ENCODE measurements at regions not wholly inside any gene's neighbourhood (a gene's known extent, or its start where the extent isn't known, plus 50 kb on each side); places are given as distances from the start of the nearest gene placed in this dataset.

GRCh38 chr18:70420146-70420898, 131.5 kb downstream of the SOCS6 start:
- TF ChIP-seq CTCF (IDR thresholded peaks at IDR 0.05; ENCODE audit: unreplicated experiment): no peak
- Mint-ChIP-seq H3K9me3 (ENCODE audit: unreplicated experiment) (no peaks in the 10 kb centered on the region), H3K4me1 (ENCODE audit: unreplicated experiment) (peaks cover 14% of the 10 kb centered on the region), H3K27me3 (ENCODE audit: unreplicated experiment) (peaks cover 2% of the 10 kb centered on the region), H3K4me3 (ENCODE audit: unreplicated experiment) (no peak overlapping the region), H3K27ac (ENCODE audit: unreplicated experiment) (no peak overlapping the region), H3K36me3 (ENCODE audit: low read depth, unreplicated experiment) (no peaks in the 10 kb centered on the region)
- no peak for DNase-seq (ENCODE audit: low spot score)

GRCh38 chr18:70419526-70419925, 130.7 kb downstream of the SOCS6 start:
- H3K4me1 Mint-ChIP-seq (ENCODE audit: unreplicated experiment): peaks cover 14% of the 10 kb centered on the region
- H3K27ac Mint-ChIP-seq (ENCODE audit: unreplicated experiment): no peak overlapping the region
- no peak for TF ChIP-seq CTCF (IDR thresholded peaks at IDR 0.05; ENCODE audit: unreplicated experiment)
- peaks cover 2% of the 10 kb centered on the region for H3K27me3 Mint-ChIP-seq (ENCODE audit: unreplicated experiment)
- no peaks in the 10 kb centered on the region for H3K9me3 Mint-ChIP-seq (ENCODE audit: unreplicated experiment)
- no peak for DNase-seq (ENCODE audit: low spot score)
- no peaks in the 10 kb centered on the region for H3K36me3 Mint-ChIP-seq (ENCODE audit: low read depth, unreplicated experiment)
- H3K4me3 Mint-ChIP-seq (ENCODE audit: unreplicated experiment): no peak overlapping the region

GRCh38 chr18:70418546-70419311, 129.9 kb downstream of the SOCS6 start:
- H3K27me3 Mint-ChIP-seq (ENCODE audit: unreplicated experiment): peaks cover 2% of the 10 kb centered on the region
- H3K4me3 Mint-ChIP-seq (ENCODE audit: unreplicated experiment): no peak overlapping the region
- peaks cover 14% of the 10 kb centered on the region for H3K4me1 Mint-ChIP-seq (ENCODE audit: unreplicated experiment)
- H3K36me3 Mint-ChIP-seq (ENCODE audit: low read depth, unreplicated experiment): no peaks in the 10 kb centered on the region
- no peak for TF ChIP-seq CTCF (IDR thresholded peaks at IDR 0.05; ENCODE audit: unreplicated experiment)
- H3K9me3 Mint-ChIP-seq (ENCODE audit: unreplicated experiment): no peaks in the 10 kb centered on the region
- DNase-seq (ENCODE audit: low spot score): no peak
- no peak overlapping the region for H3K27ac Mint-ChIP-seq (ENCODE audit: unreplicated experiment)

- Mint-ChIP-seq H3K9me3 (ENCODE audit: unreplicated experiment) (no peaks in the 10 kb centered on the region), H3K27ac (ENCODE audit: unreplicated experiment) (no peak overlapping the region), H3K4me3 (ENCODE audit: unreplicated experiment) (no peak overlapping the region), H3K4me1 (ENCODE audit: unreplicated experiment) (peaks cover 6% of the 10 kb centered on the region), H3K27me3 (ENCODE audit: unreplicated experiment) (no peaks in the 10 kb centered on the region), H3K36me3 (ENCODE audit: low read depth, unreplicated experiment) (no peaks in the 10 kb centered on the region)
- no peak for DNase-seq (ENCODE audit: low spot score)
- TF ChIP-seq CTCF (IDR thresholded peaks at IDR 0.05; ENCODE audit: unreplicated experiment): no peak
Measured at GRCh38 chr18:70417847-70418246, 129.0 kb downstream of the SOCS6 start.

- no peak overlapping the region for H3K4me3 Mint-ChIP-seq (ENCODE audit: unreplicated experiment)
Measured at GRCh38 chr18:70416496-70416895, 127.7 kb downstream of the SOCS6 start.

More at GRCh38 chr18:70416496-70416895, 127.7 kb downstream of the SOCS6 start:
- Mint-ChIP-seq H3K27me3 (ENCODE audit: unreplicated experiment) (no peaks in the 10 kb centered on the region), H3K9me3 (ENCODE audit: unreplicated experiment) (no peaks in the 10 kb centered on the region), H3K27ac (ENCODE audit: unreplicated experiment) (no peak overlapping the region), H3K36me3 (ENCODE audit: low read depth, unreplicated experiment) (no peaks in the 10 kb centered on the region), H3K4me1 (ENCODE audit: unreplicated experiment) (no peaks in the 10 kb centered on the region)
- DNase-seq (ENCODE audit: low spot score): no peak
- no peak for TF ChIP-seq CTCF (IDR thresholded peaks at IDR 0.05; ENCODE audit: unreplicated experiment)

Data from endothelial cell (in vitro differentiated cells).